K562 (cell line): ENCODE measurements at regions not wholly inside any gene's neighbourhood (a gene's known extent, or its start where the extent isn't known, plus 50 kb on each side); places are given as distances from the start of the nearest gene placed in this dataset.

Source experiments
- ATAC-seq: fragments of 200-7000 bp; cut with Tn5 transposase; 3 replicates; pipeline ENCODE4 v1.9.1; 2020; ENCODE audit warnings: moderate library complexity
- BruUV-seq: library from RNA; stranded (reverse); fragments of 400-500 nt; replicated peaks from 2 replicates; lab custom pipeline; 2021; lab: Mats Ljungman, UMichigan
- CTCF ChIA-PET: fragments of 300-600 bp; formaldehyde crosslinking; extraction: SDS; loops from one replicate; lab custom pipeline; 2021; ENCODE audit warnings: low intra/inter-chr PET ratio; lab: Yijun Ruan, JAX
- POLR2A ChIA-PET: fragments of 300-600, 350-650 bp; sonication (Branson Sonifier 250); formaldehyde crosslinking; extraction: SDS; loops from one replicate; lab custom pipeline; 2021; ENCODE audit warnings: antibody characterized with exemption, inconsistent platforms; lab: Yijun Ruan, JAX
- DNase-seq, 4 experiments: peaks; one replicate each; pipeline versions ENCODE4 v3.0.0 to v3.0.0-alpha.2; 2011 to 2018; ENCODE audit warnings: low spot score in 3 of 4, mixed read lengths in 3 of 4; ENCODE audit errors: extremely low read depth in 1 of 4
- FAIRE-seq: peaks from 2 replicates; lab custom pipeline; 2011; peaks lifted over from hg19 to GRCh38; lab: Jason Lieb, UNC
- H2AFZ ChIP-seq: 2 replicates; pipeline ENCODE4 v1.6.0; 2011; ENCODE audit warnings: low read depth, low read length, control low read depth, inconsistent platforms
- H3K27ac ChIP-seq: fragments of 200-600 bp; 3 replicates; pipeline ENCODE4 v1.8.0; 2011; ENCODE audit warnings: low read depth, mild to moderate bottlenecking, control low read depth, inconsistent platforms, low read length, moderate library complexity, mixed read lengths; ENCODE audit errors: extremely low read depth
- H3K27me3 ChIP-seq, 2 experiments: fragments of 300-600 bp in 1 of 2; 2 replicates in 1 of 2; 3 replicates in 1 of 2; pipeline versions ENCODE4 v1.6.0 to v1.8.0; 2011; ENCODE audit warnings: inconsistent platforms in 2 of 2, low read length in 2 of 2, mild to moderate bottlenecking in 1 of 2, mixed read lengths in 1 of 2, moderate library complexity in 1 of 2; ENCODE audit not compliant: control insufficient read depth in 2 of 2, insufficient read depth in 2 of 2
- H3K36me3 ChIP-seq: fragments of 300-600 bp; 3 replicates; pipeline ENCODE4 v1.8.0; 2011; ENCODE audit warnings: mild to moderate bottlenecking, low read length, inconsistent platforms; ENCODE audit not compliant: control insufficient read depth, insufficient read depth
- H3K4me1 ChIP-seq, 2 experiments: fragments of 200-600 bp in 1 of 2; replicated peaks in 1 of 2; 2 replicates in 1 of 2; 3 replicates in 1 of 2; pipeline versions ENCODE4 v1.5.1 to v1.8.0; 2011; ENCODE audit warnings: inconsistent platforms in 2 of 2, low read length in 2 of 2, mild to moderate bottlenecking in 1 of 2, mixed read lengths in 1 of 2, moderate library complexity in 1 of 2; ENCODE audit not compliant: control insufficient read depth in 2 of 2, insufficient read depth in 2 of 2
- H3K4me2 ChIP-seq: 2 replicates; pipeline ENCODE4 v1.6.1; 2011; ENCODE audit warnings: low read length, control low read depth, inconsistent platforms, mixed read lengths; ENCODE audit not compliant: insufficient read depth
- H3K4me3 ChIP-seq: fragments of 200-600 bp; sonication (generic), shearing (Covaris generic); 2 replicates; pipeline ENCODE4 v1.5.1; 2016; ENCODE audit warnings: control low read depth, inconsistent platforms
- H3K79me2 ChIP-seq: fragments of 200-600 bp; 3 replicates; pipeline ENCODE4 v1.8.0; 2011; ENCODE audit warnings: low read length, inconsistent platforms; ENCODE audit not compliant: control insufficient read depth, insufficient read depth
- H3K9ac ChIP-seq, 2 experiments: 2 replicates each; pipeline versions ENCODE4 v1.6.0 to v1.6.1; 2011; ENCODE audit warnings: low read depth in 2 of 2, low read length in 2 of 2, control low read depth in 1 of 2, inconsistent platforms in 1 of 2, mild to moderate bottlenecking in 1 of 2, mixed read lengths in 1 of 2; ENCODE audit not compliant: insufficient read depth in 1 of 2
- H3K9me1 ChIP-seq: one replicate; pipeline ENCODE4 v1.6.0; 2011; ENCODE audit warnings: inconsistent platforms, mild to moderate bottlenecking, low read length, moderate library complexity; ENCODE audit not compliant: control insufficient read depth, insufficient read depth
- H3K9me3 ChIP-seq: replicated peaks from 2 replicates; pipeline ENCODE4 v1.5.1; 2011; ENCODE audit warnings: low read depth, low read length, inconsistent platforms; ENCODE audit not compliant: control insufficient read depth, insufficient read depth
- H4K20me1 ChIP-seq: replicated peaks from 2 replicates; pipeline ENCODE4 v1.6.1; 2011; ENCODE audit warnings: low read length, inconsistent platforms, mixed read lengths; ENCODE audit not compliant: control insufficient read depth, insufficient read depth
- BRD9 ChIP-seq: fragments of 450-650 bp; IDR thresholded peaks from 2 replicates; pipeline ENCODE4 v1.6.1; 2018; ENCODE audit warnings: low read depth; ENCODE audit not compliant: partially characterized antibody
- IRF2 ChIP-seq: sonication (generic); formaldehyde crosslinking; IDR thresholded peaks from 2 replicates; pipeline ENCODE4 v1.8.1; 2022; ENCODE audit warnings: mild to moderate bottlenecking, missing genetic modification reagents
- KLF6 ChIP-seq: fragments of 250-450 bp; sonication (Bioruptor Pico); IDR thresholded peaks from 2 replicates; pipeline ENCODE4 v1.4.0; 2020; ENCODE audit warnings: mild to moderate bottlenecking, moderate library complexity, borderline replicate concordance
- MEIS2 ChIP-seq: fragments of 450-650 bp; IDR thresholded peaks from 2 replicates; pipeline ENCODE4 v1.6.1; 2014; ENCODE audit warnings: mild to moderate bottlenecking; ENCODE audit not compliant: partially characterized antibody
- ZNF551 ChIP-seq: fragments of 250-450 bp; sonication (Bioruptor Pico); IDR thresholded peaks from 2 replicates; pipeline ENCODE4 v1.5.0; 2021; ENCODE audit warnings: mild to moderate bottlenecking, moderate library complexity
- WGBS: fragments of 100-300 bp; shearing (Covaris generic); methylation state at CpG from one replicate; pipeline ENCODE4 v1.1.6; 2016; ENCODE audit warnings: low coverage, mixed read lengths; ENCODE audit not compliant: insufficient coverage; ENCODE audit errors: missing lambda C conversion rate; 5-methylcytosine and 5-hydroxymethylcytosine counted together
- in situ Hi-C: fragments of 300-500 bp; cut with MboI; formaldehyde crosslinking; loops from 4 replicates; pipeline ENCODE4 v1.15.0; 2018; ENCODE audit warnings: inconsistent platforms, mixed read lengths
- intact Hi-C: fragments of 100-400 bp; cut with micrococcal nuclease; formaldehyde crosslinking; loops from 2 replicates; pipeline ENCODE4 v1.14.2; 2022
- TF ChIP-seq, protein P1 (sequence below): sonication (generic); formaldehyde crosslinking; IDR thresholded peaks from 2 replicates; pipeline ENCODE4 v1.8.1; 2022; ENCODE audit warnings: missing genetic modification reagents
- TF ChIP-seq, protein P2 (sequence below): sonication (generic); formaldehyde crosslinking; IDR thresholded peaks from 2 replicates; pipeline ENCODE4 v1.8.0; 2022; ENCODE audit warnings: mild to moderate bottlenecking, missing genetic modification reagents
- TF ChIP-seq, protein P3 (sequence below): fragments of 200-600 bp; sonication (generic); IDR thresholded peaks from one replicate; pipeline ENCODE4 v1.6.1; 2012; ENCODE audit warnings: mild to moderate bottlenecking, low read depth, low read length, inconsistent platforms
- TF ChIP-seq, protein P4 (sequence below): fragments of 450-650 bp; IDR thresholded peaks from 2 replicates; pipeline ENCODE4 v1.6.1; 2016; ENCODE audit warnings: missing biosample characterization, missing genetic modification characterization

DNA sequence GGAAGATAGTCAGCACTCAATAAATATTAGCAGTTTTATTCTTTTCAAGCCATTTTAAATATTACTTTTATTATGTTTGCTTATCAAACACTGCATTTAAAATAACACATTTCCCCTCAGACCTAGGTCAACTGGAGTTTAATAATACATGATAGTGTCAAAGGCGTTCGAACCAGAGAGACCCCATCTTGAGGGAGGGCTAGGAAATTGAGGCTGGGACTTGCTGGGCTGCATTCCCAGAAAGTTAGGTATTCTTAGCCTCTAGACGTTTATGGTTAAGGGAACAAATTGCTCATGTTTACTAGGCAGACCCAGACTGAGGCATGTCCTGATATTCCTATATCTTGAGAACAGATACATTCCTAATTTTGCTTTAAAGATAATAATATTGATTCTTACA lies 426.5 kb downstream of the METTL4 start:
- Histone ChIP-seq H3K9me3 (no peaks in the 10 kb centered on the region), H3K4me3 (no peak overlapping the region), H3K27me3 (peaks cover 0 to 9% of the 10 kb centered on the region in 2 experiments; a peak in 2 of 5 replicates), H3K4me1 (no peaks in the 10 kb centered on the region), H3K4me2 (no peak overlapping the region), H3K27ac (no peak overlapping the region), H3K36me3 (no peaks in the 10 kb centered on the region), H4K20me1 (no peaks in the 10 kb centered on the region), H3K79me2 (no peaks in the 10 kb centered on the region), H2AFZ (no peak overlapping the region), H3K9me1 (no peaks in the 10 kb centered on the region), H3K9ac (no peak overlapping the region)
- 3% methylated on average over 3 of the region's 3 CpGs for WGBS
- no peak for ATAC-seq
- intact Hi-C loops: no loop called here
- POLR2A ChIA-PET: no interaction called here
- CTCF ChIA-PET: no interaction called here
- no TSS peak for BruUV-seq
- DNase-seq: no peak
- FAIRE-seq: no peak
- in situ Hi-C loops: no loop called here
- TF ChIP-seq BRD9 (no peak), IRF2 (no peak), KLF6 (CRISPR knock-in tag) (no peak), ZNF551 (CRISPR knock-in tag) (no peak), MEIS2 (no peak)
- TF ChIP-seq, protein P1, sequence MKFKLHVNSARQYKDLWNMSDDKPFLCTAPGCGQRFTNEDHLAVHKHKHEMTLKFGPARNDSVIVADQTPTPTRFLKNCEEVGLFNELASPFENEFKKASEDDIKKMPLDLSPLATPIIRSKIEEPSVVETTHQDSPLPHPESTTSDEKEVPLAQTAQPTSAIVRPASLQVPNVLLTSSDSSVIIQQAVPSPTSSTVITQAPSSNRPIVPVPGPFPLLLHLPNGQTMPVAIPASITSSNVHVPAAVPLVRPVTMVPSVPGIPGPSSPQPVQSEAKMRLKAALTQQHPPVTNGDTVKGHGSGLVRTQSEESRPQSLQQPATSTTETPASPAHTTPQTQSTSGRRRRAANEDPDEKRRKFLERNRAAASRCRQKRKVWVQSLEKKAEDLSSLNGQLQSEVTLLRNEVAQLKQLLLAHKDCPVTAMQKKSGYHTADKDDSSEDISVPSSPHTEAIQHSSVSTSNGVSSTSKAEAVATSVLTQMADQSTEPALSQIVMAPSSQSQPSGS: no peak
- TF ChIP-seq, protein P2, sequence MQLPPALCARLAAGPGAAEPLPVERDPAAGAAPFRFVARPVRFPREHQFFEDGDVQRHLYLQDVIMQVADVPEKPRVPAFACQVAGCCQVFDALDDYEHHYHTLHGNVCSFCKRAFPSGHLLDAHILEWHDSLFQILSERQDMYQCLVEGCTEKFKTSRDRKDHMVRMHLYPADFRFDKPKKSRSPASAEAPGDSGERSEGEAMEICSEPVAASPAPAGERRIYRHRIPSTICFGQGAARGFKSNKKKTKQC (CRISPR knock-in tag): no peak
- TF ChIP-seq, protein P3, sequence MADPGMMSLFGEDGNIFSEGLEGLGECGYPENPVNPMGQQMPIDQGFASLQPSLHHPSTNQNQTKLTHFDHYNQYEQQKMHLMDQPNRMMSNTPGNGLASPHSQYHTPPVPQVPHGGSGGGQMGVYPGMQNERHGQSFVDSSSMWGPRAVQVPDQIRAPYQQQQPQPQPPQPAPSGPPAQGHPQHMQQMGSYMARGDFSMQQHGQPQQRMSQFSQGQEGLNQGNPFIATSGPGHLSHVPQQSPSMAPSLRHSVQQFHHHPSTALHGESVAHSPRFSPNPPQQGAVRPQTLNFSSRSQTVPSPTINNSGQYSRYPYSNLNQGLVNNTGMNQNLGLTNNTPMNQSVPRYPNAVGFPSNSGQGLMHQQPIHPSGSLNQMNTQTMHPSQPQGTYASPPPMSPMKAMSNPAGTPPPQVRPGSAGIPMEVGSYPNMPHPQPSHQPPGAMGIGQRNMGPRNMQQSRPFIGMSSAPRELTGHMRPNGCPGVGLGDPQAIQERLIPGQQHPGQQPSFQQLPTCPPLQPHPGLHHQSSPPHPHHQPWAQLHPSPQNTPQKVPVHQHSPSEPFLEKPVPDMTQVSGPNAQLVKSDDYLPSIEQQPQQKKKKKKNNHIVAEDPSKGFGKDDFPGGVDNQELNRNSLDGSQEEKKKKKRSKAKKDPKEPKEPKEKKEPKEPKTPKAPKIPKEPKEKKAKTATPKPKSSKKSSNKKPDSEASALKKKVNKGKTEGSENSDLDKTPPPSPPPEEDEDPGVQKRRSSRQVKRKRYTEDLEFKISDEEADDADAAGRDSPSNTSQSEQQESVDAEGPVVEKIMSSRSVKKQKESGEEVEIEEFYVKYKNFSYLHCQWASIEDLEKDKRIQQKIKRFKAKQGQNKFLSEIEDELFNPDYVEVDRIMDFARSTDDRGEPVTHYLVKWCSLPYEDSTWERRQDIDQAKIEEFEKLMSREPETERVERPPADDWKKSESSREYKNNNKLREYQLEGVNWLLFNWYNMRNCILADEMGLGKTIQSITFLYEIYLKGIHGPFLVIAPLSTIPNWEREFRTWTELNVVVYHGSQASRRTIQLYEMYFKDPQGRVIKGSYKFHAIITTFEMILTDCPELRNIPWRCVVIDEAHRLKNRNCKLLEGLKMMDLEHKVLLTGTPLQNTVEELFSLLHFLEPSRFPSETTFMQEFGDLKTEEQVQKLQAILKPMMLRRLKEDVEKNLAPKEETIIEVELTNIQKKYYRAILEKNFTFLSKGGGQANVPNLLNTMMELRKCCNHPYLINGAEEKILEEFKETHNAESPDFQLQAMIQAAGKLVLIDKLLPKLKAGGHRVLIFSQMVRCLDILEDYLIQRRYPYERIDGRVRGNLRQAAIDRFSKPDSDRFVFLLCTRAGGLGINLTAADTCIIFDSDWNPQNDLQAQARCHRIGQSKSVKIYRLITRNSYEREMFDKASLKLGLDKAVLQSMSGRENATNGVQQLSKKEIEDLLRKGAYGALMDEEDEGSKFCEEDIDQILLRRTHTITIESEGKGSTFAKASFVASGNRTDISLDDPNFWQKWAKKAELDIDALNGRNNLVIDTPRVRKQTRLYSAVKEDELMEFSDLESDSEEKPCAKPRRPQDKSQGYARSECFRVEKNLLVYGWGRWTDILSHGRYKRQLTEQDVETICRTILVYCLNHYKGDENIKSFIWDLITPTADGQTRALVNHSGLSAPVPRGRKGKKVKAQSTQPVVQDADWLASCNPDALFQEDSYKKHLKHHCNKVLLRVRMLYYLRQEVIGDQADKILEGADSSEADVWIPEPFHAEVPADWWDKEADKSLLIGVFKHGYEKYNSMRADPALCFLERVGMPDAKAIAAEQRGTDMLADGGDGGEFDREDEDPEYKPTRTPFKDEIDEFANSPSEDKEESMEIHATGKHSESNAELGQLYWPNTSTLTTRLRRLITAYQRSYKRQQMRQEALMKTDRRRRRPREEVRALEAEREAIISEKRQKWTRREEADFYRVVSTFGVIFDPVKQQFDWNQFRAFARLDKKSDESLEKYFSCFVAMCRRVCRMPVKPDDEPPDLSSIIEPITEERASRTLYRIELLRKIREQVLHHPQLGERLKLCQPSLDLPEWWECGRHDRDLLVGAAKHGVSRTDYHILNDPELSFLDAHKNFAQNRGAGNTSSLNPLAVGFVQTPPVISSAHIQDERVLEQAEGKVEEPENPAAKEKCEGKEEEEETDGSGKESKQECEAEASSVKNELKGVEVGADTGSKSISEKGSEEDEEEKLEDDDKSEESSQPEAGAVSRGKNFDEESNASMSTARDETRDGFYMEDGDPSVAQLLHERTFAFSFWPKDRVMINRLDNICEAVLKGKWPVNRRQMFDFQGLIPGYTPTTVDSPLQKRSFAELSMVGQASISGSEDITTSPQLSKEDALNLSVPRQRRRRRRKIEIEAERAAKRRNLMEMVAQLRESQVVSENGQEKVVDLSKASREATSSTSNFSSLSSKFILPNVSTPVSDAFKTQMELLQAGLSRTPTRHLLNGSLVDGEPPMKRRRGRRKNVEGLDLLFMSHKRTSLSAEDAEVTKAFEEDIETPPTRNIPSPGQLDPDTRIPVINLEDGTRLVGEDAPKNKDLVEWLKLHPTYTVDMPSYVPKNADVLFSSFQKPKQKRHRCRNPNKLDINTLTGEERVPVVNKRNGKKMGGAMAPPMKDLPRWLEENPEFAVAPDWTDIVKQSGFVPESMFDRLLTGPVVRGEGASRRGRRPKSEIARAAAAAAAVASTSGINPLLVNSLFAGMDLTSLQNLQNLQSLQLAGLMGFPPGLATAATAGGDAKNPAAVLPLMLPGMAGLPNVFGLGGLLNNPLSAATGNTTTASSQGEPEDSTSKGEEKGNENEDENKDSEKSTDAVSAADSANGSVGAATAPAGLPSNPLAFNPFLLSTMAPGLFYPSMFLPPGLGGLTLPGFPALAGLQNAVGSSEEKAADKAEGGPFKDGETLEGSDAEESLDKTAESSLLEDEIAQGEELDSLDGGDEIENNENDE: no peak
- TF ChIP-seq, protein P4, sequence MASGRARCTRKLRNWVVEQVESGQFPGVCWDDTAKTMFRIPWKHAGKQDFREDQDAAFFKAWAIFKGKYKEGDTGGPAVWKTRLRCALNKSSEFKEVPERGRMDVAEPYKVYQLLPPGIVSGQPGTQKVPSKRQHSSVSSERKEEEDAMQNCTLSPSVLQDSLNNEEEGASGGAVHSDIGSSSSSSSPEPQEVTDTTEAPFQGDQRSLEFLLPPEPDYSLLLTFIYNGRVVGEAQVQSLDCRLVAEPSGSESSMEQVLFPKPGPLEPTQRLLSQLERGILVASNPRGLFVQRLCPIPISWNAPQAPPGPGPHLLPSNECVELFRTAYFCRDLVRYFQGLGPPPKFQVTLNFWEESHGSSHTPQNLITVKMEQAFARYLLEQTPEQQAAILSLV (tag): no peak
